ENCODE measurements at regions not wholly inside any gene's neighbourhood (a gene's known extent, or its start where the extent isn't known, plus 50 kb on each side); places are given as distances from the start of the nearest gene placed in this dataset.
A peak's percentile ranks its signal among the peaks of the same experiment; 100 is the strongest.
"Not testable (repeated sequence)": the region's sequence is repeated elsewhere in the genome, so short reads cannot be mapped to it uniquely, and the experiment has no call there.

- no peak for DNase-seq (ENCODE audit: low spot score)
Measured at GRCh38 chr1:71345491-71345890, 264.7 kb upstream of the ZRANB2 start.

GRCh38 chr1:71343686-71344416 lies 263.0 kb upstream of the ZRANB2 start:
- DNase-seq (ENCODE audit: low spot score), result no peak

- DNase-seq (ENCODE audit: low spot score), result peak; percentile 2
Measured at GRCh38 chr1:71339238-71339637, 258.4 kb upstream of the ZRANB2 start.

- DNase-seq (ENCODE audit: low spot score), result no peak
Measured at GRCh38 chr1:71330991-71331390, 250.2 kb upstream of the ZRANB2 start.

DNA sequence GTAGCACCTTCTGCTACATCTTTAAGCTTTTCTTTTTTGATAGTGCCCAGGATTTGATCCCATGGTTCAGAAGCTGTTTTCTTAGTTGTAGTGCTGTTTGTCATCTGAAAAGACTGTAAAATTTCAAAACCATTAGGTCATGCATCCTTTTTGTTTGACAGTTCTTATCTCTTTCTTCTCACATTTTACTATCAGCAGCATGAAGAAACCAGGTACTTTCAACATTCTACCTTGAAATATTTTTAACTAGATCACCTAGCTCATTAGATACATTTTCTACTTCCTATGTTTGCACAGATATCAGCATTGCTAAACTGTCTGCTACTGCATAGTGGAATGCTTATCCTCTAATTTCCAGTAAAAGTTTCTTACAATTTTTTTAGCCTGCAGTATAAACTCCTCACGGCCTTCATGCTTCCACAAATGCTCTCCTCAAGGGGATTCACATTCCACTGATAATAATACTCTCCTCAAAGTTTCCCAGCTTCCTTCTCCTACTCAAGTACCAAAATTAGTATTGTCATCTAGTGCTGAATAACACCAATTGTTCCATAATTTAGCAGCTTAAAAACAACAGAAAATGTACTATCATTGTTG lies 243.9 kb upstream of the ZRANB2 start:
- DNase-seq (ENCODE audit: low spot score), result no peak

DNA sequence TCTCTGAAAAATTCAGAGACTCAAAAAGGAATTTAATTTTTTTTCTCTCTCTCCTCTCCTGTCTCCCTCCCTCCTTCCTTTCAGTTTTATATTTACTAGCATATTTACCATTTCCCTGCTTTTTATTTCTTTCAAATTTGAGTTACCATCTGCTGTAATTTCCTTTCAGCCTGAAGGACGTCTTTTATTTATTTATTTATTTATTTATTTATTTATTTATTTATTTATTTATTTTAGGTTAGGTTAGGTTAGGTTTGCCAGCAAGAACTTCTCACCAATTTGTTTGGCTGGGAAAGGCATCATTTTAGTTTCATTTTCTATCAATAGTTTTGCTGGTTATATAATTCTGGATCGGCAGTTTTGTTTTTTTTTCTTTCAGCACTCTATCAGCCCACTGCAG lies 231.7 kb upstream of the ZRANB2 start:
- DNase-seq (ENCODE audit: low spot score), result no peak

- no peak for DNase-seq (ENCODE audit: low spot score)
Measured at GRCh38 chr1:71311376-71311775, 230.5 kb upstream of the ZRANB2 start.

DNA sequence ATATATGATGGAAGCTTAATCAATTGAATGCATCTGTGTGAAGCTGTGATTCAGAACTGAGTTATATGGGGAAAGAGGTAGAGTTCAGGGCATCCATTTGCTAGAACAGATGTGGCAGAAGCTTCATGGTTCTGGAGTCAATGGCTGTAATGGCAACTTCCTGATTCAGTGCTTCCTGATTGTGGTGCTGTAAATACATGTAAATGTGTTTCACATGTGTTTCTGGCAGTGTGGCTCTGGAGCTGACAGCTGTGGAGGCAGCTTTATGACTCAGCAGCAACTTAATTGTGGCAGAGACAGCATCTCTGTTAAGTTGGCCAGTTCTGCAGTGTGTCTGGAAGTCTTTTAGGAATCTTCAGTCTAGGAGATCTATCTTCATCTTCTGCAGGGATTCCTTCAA lies 226.6 kb upstream of the ZRANB2 start:
- DNase-seq (ENCODE audit: low spot score), result peak; percentile 26

GRCh38 chr1:71304125-71304524 lies 223.3 kb upstream of the ZRANB2 start:
- no peak for DNase-seq (ENCODE audit: low spot score)

DNA sequence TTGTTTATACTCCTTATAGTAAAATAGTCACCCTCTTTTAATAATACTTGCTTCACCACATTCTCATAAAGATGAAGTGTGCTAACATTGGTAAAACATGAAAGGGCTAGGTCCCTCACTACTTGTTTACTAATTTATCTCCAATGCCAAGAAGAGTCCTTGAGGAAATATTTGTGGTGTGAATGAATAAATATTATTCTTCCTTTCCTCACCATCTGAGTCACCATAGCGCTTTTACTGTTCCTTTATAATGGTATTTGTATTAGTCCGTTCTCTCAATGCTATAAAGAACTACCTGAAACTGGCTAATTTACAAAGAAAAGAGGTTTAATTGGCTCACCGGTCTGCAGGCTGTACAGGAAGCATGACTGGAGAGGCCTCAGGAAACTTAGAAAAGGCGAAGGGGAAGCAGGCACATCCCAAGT lies 222.8 kb upstream of the ZRANB2 start:
- DNase-seq (ENCODE audit: low spot score), result no peak

- no peak for DNase-seq (ENCODE audit: low spot score)
Measured at GRCh38 chr1:71298633-71299032, 217.8 kb upstream of the ZRANB2 start.

- DNase-seq (ENCODE audit: low spot score), result no peak
Measured at GRCh38 chr1:71296551-71297134, 215.8 kb upstream of the ZRANB2 start.

DNA sequence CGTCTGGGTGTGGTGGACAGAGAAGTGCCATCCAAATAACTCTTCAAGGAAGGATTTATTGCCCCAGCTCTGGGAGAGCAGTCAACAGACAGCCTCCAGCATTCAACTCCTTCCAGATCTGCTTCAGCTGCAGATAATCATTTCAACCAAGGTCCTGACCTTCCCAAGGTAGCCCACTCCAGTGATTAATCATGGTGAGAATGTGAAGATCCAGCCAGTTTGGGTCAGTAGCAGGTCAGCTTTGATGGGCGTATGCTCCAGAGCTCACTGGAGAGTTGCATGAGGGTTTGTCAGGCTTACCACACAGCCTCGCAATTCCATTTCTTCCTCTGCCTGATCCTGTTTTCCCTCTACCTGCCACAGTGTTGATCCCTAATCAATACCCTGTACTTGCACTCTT lies 214.5 kb upstream of the ZRANB2 start:
- DNase-seq (ENCODE audit: low spot score), result no peak

GRCh38 chr1:71294178-71294577 lies 213.3 kb upstream of the ZRANB2 start:
- DNase-seq (ENCODE audit: low spot score), result no peak

DNA sequence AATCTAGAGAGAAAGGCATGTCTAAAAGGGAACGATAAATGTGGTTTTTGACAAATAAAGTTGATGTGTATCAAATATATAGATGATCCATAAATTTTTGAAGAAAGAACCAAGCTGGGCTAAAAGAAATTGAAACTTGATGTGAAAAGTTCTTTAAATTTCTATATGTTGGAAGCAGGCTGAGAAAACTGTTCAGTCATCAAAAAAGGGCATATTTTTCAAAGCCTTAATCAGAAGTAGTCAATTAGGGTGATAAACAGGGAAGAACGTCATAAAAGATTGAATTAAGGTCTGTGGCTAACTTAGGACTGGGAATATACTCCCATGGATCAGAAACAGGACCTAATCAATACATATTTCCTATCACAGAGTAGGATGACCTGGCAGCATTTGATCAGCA lies 211.4 kb upstream of the ZRANB2 start:
- DNase-seq (ENCODE audit: low spot score), result no peak

DNA sequence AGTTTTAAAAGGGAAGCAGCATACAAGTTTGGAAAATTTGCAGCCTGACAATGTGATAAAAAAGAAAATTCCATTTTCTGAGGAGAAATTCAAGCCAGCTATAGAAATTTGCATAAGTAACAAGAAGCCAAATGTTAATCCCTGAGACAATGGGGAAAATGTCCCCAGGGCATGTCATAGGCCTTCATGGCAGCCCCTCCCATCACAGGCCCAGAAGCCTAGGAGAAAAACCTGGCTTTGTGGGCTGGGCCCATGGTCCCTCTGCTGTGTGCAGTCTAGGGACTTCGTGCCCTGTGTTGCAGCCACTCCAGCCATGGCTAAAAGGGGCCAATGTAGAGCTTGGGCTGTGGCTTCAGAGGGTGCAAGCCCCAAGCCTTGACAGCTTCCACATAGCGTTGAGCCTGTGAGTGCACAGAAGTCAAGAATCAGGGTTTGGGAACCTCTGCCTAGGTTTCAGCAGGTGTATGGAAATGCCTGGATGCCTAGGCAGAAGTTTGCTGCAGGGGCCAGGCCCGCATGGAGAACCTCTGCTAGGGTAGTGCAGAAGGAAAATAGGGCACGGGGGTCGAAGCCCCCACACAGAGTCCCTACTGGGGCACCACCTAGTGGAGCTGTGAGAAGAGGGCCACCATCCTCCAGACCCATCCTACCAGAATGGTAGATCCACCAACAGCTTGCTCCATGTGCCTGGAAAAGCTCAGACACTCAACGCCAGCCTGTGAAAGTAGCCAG lies 209.8 kb upstream of the ZRANB2 start:
- not testable (repeated sequence) for DNase-seq (ENCODE audit: low spot score)

DNA sequence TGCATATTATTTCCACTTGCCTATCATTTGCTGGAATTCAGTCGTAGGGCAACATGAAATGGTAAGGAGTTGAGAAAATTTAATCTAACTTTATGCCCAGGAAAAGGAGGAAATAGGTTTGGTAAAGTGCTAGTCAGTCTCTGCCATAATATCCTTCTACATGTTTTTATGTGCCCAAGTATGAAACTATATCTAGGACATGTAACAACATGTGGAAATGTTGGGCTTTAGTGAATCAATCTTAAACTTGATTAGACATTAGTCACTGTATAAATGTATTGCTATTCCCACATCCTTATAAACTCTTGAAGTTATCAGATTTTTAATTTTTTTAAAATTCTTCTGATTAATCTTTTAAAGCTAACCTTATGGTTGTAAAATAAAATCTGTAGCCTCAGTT lies 204.7 kb upstream of the ZRANB2 start:
- no peak for DNase-seq (ENCODE audit: low spot score)

DNA sequence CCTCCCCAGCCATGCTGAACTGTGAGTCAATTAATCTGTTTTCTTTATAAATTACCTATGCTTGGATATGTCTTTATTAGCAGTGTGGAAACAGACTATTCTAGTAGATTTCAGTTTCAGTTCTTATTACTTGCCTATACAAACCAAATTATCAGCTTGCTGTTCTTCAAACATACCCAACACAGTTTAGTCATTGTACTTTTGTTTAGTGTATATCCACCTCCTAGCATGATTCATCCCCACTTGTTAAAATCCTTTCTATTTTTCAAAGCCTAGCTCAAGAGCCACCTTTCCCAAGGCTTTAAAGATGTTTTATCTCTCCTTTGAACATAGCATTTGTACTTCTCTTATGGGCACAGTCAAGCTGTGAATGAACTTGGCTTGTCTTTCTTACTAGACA lies 195.6 kb upstream of the ZRANB2 start:
- no peak for DNase-seq (ENCODE audit: low spot score)

GRCh38 chr1:71273334-71273733 lies 192.5 kb upstream of the ZRANB2 start:
- DNase-seq (ENCODE audit: low spot score), result no peak

DNA sequence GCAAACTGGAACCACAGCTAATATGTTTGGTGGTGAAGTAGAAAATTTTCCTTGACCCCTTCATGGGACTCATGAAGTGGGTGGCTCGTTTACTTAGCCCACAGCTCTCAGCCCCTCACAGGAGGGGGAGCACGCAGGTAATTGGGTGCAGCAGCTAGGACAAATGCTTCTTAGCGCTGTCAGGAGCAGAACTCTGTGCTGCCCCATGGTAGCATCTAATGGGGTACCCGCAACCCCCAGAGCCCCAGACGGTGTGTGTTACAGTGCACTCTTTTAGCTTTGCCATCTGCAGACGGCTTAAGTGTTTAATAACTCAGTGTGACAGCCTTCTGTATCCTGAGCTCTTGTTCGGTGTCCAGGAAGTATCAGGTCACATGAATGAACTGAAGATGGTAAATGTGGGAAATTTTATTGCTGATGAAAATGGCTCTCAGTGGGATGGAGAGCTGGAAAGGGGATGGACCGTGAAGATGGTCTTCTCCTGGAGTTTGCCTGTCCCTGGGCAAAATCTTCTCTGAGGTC lies 189.6 kb upstream of the ZRANB2 start:
- DNase-seq (ENCODE audit: low spot score), result no peak

- DNase-seq (ENCODE audit: low spot score), result peak; percentile 32
Measured at GRCh38 chr1:71269818-71270217, 189.0 kb upstream of the ZRANB2 start.

DNA sequence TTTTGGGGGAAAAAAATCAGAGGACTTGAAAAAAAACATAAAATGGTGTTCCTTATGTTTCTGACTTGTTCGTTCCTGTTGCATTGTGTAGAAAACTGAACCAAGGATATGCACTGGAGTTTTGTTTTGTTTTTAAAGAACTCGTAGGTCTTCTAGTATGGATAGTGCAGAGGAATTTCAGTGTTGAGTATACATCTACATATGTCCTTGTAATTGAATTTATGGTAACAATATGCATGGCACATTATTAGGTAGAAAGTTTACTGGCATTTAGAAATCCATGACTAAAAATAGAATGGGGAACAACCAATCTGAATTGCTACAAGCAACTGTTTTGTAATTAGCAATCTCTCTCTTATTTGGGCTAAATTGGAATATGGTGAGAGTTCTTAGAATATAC lies 188.3 kb upstream of the ZRANB2 start:
- no peak for DNase-seq (ENCODE audit: low spot score)

DNA sequence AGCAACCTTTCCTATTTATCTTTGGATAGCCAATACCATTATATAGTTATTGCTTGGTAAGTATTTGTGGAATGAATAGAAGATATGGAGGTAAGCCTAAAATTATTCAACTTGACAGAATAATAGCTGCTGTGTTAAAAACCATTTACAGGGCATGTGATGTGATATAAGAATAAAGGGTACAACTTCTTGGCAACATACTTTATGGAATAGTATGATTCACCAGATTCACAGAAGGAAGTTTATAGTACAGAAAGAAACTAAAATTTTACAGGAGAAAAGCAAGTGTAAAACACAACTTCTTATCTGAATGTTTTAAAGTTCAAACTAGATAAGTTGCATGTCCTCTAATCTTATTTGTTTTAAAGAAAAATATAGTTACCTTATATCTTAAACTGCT lies 186.4 kb upstream of the ZRANB2 start:
- DNase-seq (ENCODE audit: low spot score), result no peak
